Esophagus mucosa (tissue), 1 donor: ENCODE measurements at regions not wholly inside any gene's neighbourhood (a gene's known extent, or its start where the extent isn't known, plus 50 kb on each side); places are given as distances from the start of the nearest gene placed in this dataset.

Experiments
- ATAC-seq: fragments of 200-7000 bp; cut with Tn5 transposase; one replicate; pipeline ENCODE4 v1.9.1; 2020
- donor health status: DM: yes; HTN: yes; CAD: no.

GRCh38 chr14:82060219-82060618 lies 526.6 kb upstream of the SEL1L start:
- no peak for ATAC-seq

DNA sequence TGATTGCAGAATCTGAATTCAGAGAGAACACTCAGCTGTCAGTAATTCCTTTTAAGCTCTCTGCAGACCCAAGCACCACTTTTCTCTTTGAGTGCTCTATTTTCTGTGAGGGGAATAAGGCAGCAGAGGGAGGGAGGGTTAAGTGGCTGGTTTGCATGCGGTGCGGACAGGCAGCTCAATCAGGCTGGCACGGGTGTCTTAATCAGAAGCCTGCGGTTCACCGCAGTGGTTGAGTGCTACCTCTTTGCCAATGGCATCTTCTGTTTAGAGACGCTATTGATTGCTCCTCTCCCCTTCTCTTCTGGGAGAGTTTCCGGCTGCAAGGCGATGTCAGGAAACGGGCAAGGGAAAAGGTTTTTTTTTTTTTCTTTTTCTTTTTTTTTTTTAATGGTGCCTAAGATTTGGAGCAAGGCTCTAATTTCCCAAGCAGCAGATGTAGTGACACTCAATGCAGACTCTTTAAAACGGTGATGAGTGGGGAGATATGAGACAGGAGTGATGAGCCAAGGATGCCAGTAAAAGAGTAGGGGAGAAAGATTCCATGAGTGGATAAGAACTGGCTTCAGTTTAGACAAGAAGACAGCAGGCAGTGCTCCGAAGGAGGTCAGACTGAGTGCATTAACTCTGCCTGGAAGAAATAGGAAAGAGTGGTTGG lies 533.7 kb upstream of the SEL1L start:
- no peak for ATAC-seq

GRCh38 chr14:82070040-82070439 lies 536.4 kb upstream of the SEL1L start:
- no peak for ATAC-seq

- ATAC-seq, result no peak
Observed at GRCh38 chr14:82070753-82071152, 537.1 kb upstream of the SEL1L start.

DNA sequence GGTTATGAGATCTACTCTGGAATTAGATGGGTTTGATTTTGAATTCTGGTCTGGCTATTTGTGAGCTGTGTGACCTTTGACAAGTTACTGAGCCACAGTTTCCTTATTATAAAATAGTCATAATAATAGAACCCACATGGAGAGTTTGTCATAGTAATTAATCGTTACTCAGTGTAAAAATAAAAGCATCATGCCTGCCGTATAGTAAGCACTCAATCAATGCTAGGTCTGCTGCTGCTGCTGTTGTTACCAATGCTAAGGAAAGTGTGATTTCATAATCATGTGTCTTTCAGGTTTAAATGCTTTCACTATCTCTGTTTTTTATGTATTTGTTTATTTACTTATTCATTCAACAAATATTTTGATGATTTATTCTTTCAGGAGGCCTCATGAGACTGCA lies 539.9 kb upstream of the SEL1L start:
- no peak for ATAC-seq

DNA sequence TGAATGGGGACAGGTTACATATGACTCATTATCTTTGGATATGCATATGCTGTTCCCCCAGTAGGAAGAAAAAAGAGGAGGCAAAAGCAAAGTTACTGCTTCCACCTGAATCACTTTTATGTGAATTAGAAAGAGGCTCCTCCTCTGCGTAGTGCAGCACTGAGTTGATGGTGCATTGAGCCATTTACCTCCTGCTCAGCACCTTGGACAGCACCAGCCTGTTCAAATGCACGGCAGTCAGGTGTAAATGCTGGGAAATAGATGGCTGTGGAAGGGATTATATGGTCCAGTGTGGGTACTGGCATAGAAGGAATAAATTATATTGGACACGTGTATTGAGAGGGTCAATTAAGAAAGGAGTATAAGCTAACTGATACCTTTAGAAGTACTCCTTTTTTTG lies 541.9 kb upstream of the SEL1L start:
- no peak for ATAC-seq

- ATAC-seq, result no peak
Observed at GRCh38 chr14:82079553-82079952, 545.9 kb upstream of the SEL1L start.

DNA sequence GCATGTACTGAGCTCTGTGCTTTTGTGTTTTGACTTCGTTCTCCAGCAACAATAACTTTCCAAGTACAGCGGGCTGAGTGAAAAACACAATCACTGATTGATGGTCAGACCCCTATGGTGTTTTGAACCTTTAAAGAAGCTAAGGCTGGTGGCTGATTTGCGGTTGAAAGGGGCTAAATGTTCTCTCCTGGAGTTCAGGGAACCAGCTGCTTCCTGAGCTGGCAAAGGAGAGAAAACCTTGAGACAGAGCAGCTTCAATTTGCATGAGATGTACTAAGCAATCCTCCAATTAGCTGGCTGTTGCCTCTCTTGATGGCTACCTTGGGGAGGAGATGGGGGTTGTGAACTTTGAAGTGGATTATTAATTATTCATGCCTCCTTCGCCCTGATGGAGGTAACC lies 546.7 kb upstream of the SEL1L start:
- ATAC-seq, result no peak

DNA sequence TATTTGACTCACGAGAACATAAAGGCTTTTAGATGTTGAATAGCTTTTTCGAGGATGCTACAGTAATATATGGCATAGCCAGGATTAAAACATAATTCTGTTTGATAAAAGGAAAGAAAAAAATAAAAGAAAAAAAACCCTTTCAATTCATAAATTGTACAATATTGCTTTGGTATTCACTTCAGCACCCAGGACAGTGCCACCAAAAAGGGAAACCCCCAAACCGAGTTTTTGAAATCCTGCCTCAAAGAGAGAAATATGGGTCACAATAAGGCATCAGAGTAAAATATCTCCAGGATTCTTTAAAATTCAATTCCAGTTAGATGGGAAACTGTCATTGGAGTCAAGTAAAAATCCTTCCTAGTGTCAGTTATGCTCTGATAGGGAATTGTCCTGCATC lies 551.2 kb upstream of the SEL1L start:
- ATAC-seq, result no peak

GRCh38 chr14:82091097-82091496 lies 557.4 kb upstream of the SEL1L start:
- no peak for ATAC-seq

GRCh38 chr14:82094829-82095345 lies 561.2 kb upstream of the SEL1L start:
- ATAC-seq, result no peak

DNA sequence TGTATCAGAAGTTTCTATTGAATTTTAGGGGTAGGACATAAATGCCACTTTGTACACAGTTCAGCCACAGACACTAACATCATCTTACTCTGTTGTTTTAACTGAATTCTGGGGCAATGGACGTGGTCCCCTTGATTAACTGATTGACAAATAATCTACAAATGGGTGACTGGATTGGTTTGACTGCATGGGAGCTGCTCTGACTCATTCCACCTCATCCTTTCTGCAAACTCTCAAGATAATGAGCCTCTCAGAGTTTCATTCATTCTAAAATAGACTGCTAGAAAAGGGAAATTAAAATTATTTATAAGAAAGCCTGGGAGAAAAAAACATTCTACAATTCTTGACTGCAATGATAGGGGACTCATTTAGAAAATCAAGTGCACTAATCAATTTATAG lies 570.4 kb upstream of the SEL1L start:
- no peak for ATAC-seq

GRCh38 chr14:82112210-82112839 lies 578.7 kb upstream of the SEL1L start:
- ATAC-seq, result no peak

DNA sequence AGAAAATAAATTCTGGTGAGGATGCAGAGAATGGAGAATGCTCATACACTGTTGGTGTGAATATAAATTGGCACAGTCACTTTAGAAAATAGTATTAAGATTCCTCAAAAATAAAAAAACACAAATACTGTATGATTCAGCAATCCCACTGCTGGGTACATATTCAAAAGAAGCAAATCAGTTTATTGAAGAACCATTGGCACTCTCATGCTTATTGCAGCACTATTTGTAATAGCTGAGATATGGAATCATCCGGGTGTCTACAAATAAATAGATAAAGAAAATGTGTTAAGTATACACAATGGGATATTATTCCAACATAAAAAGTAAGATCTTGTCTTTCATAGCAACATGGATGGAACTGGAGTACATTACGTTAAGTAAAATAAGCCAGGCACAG lies 579.4 kb upstream of the SEL1L start:
- no peak for ATAC-seq

GRCh38 chr14:82113710-82114109 lies 580.1 kb upstream of the SEL1L start:
- ATAC-seq, result no peak

DNA sequence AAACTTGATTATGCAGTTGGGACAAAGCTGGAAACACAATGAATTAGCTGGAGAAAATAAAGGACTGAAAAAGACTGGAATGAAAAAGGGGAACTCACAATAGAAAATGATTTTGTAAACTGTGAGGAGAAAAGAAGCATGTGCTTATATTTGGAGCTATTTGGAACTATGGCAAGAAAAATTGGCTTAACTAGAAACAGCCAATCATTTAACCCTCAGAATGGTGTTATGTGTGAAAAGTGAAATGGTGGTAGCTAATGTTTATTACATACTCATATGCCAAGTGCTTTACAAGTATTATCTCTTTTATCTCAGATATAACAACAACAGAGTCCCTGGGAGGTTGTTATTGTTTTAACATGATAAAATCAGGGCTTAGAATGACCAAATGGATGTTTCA lies 583.1 kb upstream of the SEL1L start:
- ATAC-seq, result no peak

DNA sequence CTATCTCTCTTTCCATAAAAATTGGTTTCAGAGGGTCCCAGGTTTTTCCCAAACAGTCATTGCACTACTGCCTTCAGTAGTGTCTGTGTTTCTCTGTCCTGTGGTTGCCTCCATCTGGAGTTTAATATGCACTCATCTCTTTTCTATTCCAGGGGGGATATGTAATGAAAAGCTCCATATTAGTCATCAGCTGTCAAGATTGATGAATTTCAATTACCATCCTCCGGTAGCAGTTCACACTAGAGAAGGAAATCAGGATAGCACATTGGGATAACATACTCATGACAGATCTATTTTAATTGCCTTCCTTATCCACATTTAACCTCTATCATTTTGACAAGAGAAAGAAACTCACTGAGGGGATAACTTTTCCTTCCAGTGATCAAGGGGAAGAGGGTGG lies 589.0 kb upstream of the SEL1L start:
- no peak for ATAC-seq

DNA sequence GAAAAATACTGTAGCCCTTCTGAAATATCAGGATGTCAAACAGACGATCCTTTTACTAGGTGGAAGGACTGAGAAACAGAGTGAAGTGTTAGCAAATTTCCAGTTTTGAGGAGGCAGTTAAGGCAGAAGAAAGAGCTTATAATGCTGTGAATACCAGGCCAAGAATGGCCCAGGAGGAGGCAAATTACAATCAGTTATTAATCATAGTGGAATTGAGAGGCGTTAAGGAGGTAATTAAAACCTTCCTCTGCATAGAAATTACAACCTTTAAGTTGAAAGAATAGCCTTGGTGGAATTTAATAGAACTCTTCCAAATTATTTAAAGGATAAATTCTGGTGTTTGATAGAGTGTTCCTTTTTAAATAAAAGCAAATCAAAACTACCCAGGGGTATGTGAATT lies 590.9 kb upstream of the SEL1L start:
- ATAC-seq, result no peak

- ATAC-seq, result no peak
Observed at GRCh38 chr14:82126006-82126405, 592.4 kb upstream of the SEL1L start.

DNA sequence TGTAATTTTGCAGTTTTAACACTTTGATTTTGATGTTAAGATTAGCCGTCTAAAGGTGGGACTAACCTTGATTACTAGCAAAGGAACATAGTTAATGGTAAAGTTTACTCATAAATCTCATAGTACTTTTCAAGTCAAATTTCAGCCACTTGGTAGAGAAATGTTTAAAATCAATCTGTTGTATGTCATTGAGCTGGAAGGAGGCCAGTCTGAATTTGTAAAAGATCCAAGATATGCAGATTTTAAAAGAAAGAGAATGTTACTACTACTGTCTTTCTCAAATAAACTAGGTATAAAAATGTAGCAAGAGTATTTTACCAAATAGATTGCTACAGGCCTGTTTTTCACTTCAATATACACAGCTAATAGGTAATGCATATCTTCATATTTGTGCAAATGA lies 600.8 kb upstream of the SEL1L start:
- no peak for ATAC-seq

GRCh38 chr14:82138431-82138830 lies 604.8 kb upstream of the SEL1L start:
- no peak for ATAC-seq

DNA sequence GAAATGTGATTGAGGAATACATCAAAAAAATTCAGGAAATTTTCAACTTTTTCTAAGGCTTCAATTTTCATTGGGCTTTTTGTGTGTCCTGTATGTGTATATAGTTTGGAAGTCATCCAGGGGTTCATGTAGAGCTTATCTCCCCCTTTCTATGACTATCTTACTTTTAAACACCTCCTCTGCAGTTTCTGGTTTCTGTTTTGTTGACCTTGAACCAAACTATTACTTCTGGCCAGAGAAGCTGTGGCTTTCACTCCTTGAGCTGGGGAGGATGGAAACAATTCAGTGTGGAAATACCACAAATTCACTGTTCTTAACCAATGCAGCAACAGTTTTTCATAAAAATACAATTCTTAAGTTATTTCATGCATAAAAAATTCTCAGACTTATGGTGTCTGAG lies 613.2 kb upstream of the SEL1L start:
- no peak for ATAC-seq

- no peak for ATAC-seq
Observed at GRCh38 chr14:82153689-82154088, 620.0 kb upstream of the SEL1L start.

GRCh38 chr14:82159624-82160023 lies 626.0 kb upstream of the SEL1L start:
- no peak for ATAC-seq

- ATAC-seq, result no peak
Observed at GRCh38 chr14:82180139-82180538, 646.5 kb upstream of the SEL1L start.
